ENCODE measurements at regions not wholly inside any gene's neighbourhood (a gene's known extent, or its start where the extent isn't known, plus 50 kb on each side); places are given as distances from the start of the nearest gene placed in this dataset.

DNA sequence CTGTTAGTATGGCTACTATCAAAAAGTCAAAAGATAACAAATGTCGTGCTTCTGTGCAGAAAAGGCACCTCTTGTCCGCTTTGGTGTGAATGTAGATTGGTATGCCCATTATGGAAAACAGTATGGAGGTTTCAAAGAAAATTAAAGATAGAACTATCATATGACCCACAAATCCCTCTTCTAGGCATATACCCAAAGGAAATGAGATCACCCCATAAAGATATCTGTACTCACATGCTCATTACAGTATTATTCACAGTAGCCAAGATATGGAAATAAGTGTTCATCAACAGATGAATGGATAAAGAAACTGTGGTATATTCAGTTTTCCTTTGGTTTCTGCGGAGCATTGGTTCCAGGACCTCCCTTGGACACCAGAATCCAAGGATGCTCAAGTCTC, 180.5 kb upstream of the PPP1R3A start:
- TF ChIP-seq CTCF (conservative IDR thresholded peaks at IDR 0.05; ENCODE audit: low read depth, low read length) (no peak), EZH2 (IDR thresholded peaks at IDR 0.05; ENCODE audit: low read length, unreplicated experiment) (no peak)
